SK-N-SH (cell line): ENCODE measurements at regions not wholly inside any gene's neighbourhood (a gene's known extent, or its start where the extent isn't known, plus 50 kb on each side); places are given as distances from the start of the nearest gene placed in this dataset.

ENCODE experiments used
- CTCF ChIA-PET: fragments of 300-600, 350-600 bp; formaldehyde crosslinking; extraction: SDS; loops from one replicate; lab custom pipeline; 2021; lab: Yijun Ruan, JAX
- POLR2A ChIA-PET: fragments of 350-600 bp; sonication (Branson Sonifier 250); formaldehyde crosslinking; extraction: SDS; loops from one replicate; lab custom pipeline; 2020; ENCODE audit warnings: antibody characterized with exemption, inconsistent platforms; lab: Yijun Ruan, JAX
- DNase-seq: peaks from one replicate; pipeline ENCODE4 v3.0.0; 2012
- H2AFZ ChIP-seq: fragments of 200-600 bp; sonication (generic); 2 replicates; pipeline ENCODE4 v1.8.1; 2016; ENCODE audit warnings: antibody characterized with exemption, mild to moderate bottlenecking, low read depth
- H3F3A ChIP-seq: fragments of 200-600 bp; sonication (generic); replicated peaks from 2 replicates; pipeline ENCODE3; 2016; ENCODE audit warnings: antibody characterized with exemption, mild to moderate bottlenecking; ENCODE audit not compliant: insufficient read depth
- H3K27ac ChIP-seq, 2 experiments: fragments of 200-500 bp in 1 of 2; fragments of 200-600 bp in 1 of 2; sonication (Bioruptor generic) in 1 of 2; sonication (generic), shearing (Covaris generic) in 1 of 2; 2 replicates each; pipeline versions ENCODE4 v1.5.1 to v1.6.1; 2014 to 2016; ENCODE audit warnings: low read depth in 2 of 2, inconsistent platforms in 1 of 2, low read length in 1 of 2, mild to moderate bottlenecking in 1 of 2, mixed read lengths in 1 of 2
- H3K27me3 ChIP-seq: fragments of 200-600 bp; sonication (generic), shearing (Covaris generic); 2 replicates; pipeline ENCODE4 v1.6.1; 2016; ENCODE audit warnings: mixed run types; ENCODE audit not compliant: insufficient read depth
- H3K36me3 ChIP-seq, 2 experiments: fragments of 200-500 bp in 1 of 2; fragments of 200-600 bp in 1 of 2; sonication (Bioruptor generic) in 1 of 2; sonication (generic) in 1 of 2; replicated peaks in 1 of 2; 2 replicates each; pipeline versions ENCODE3 to v1.5.1; 2014 to 2016; ENCODE audit warnings: low read length in 1 of 2, mild to moderate bottlenecking in 1 of 2; ENCODE audit not compliant: insufficient read depth in 2 of 2, control insufficient read depth in 1 of 2
- H3K4me1 ChIP-seq, 2 experiments: fragments of 200-500 bp in 1 of 2; fragments of 200-600 bp in 1 of 2; sonication (Bioruptor generic) in 1 of 2; sonication (generic), shearing (Covaris generic) in 1 of 2; 2 replicates each; pipeline versions ENCODE4 v1.5.1 to v1.6.1; 2014 to 2016; ENCODE audit warnings: low read depth in 1 of 2, low read length in 1 of 2, mixed run types in 1 of 2; ENCODE audit not compliant: insufficient read depth in 2 of 2, control insufficient read depth in 1 of 2
- H3K4me2 ChIP-seq: fragments of 200-600 bp; sonication (generic), shearing (Covaris generic); 2 replicates; pipeline ENCODE4 v1.6.1; 2017; ENCODE audit warnings: mixed run types
- H3K4me3 ChIP-seq, 2 experiments: fragments of 200-500 bp in 1 of 2; fragments of 200-600 bp in 1 of 2; sonication (Bioruptor generic) in 1 of 2; sonication (generic), shearing (Covaris generic) in 1 of 2; 2 replicates each; pipeline versions ENCODE4 v1.5.1 to v1.8.1; 2014 to 2016; ENCODE audit warnings: low read depth in 2 of 2, inconsistent platforms in 1 of 2, low read length in 1 of 2, mild to moderate bottlenecking in 1 of 2, mixed read lengths in 1 of 2, moderate library complexity in 1 of 2
- H3K79me2 ChIP-seq: fragments of 200-600 bp; sonication (generic); 2 replicates; pipeline ENCODE4 v1.8.1; 2017; ENCODE audit warnings: mild to moderate bottlenecking; ENCODE audit not compliant: insufficient read depth
- H3K9ac ChIP-seq: fragments of 200-600 bp; sonication (generic); 2 replicates; pipeline ENCODE4 v1.6.1; 2017; ENCODE audit warnings: mixed run types
- H3K9me2 ChIP-seq: fragments of 200-600 bp; sonication (generic); 2 replicates; pipeline ENCODE4 v1.6.1; 2017; ENCODE audit warnings: mixed run types
- H3K9me3 ChIP-seq: fragments of 200-600 bp; sonication (generic); 2 replicates; pipeline ENCODE4 v1.6.1; 2017; ENCODE audit warnings: mixed run types, mild to moderate bottlenecking, moderate library complexity
- H4K20me1 ChIP-seq: fragments of 200-600 bp; sonication (generic); 2 replicates; pipeline ENCODE4 v1.6.1; 2017; ENCODE audit warnings: mild to moderate bottlenecking, mixed run types; ENCODE audit not compliant: insufficient read depth
- CTCF ChIP-seq: fragments of 200-600 bp; sonication (generic); IDR thresholded peaks from 2 replicates; pipeline ENCODE4 v1.6.1; 2017; ENCODE audit warnings: antibody characterized with exemption, mild to moderate bottlenecking, moderate library complexity
- ELF1 ChIP-seq: IDR thresholded peaks from 2 replicates; pipeline ENCODE4 v1.4.0; 2012
- EP300 ChIP-seq, 2 experiments: IDR thresholded peaks; 2 replicates each; pipeline versions ENCODE4 v1.4.0 to v1.6.1; 2012; ENCODE audit warnings: borderline replicate concordance in 1 of 2, low read depth in 1 of 2, low read length in 1 of 2
- FOSL2 ChIP-seq: IDR thresholded peaks from 2 replicates; pipeline ENCODE4 v1.4.0; 2012; ENCODE audit warnings: low read depth, mild to moderate bottlenecking, moderate library complexity, borderline replicate concordance
- FOXM1 ChIP-seq: IDR thresholded peaks from 2 replicates; pipeline ENCODE4 v1.4.0; 2012; ENCODE audit warnings: low read depth, mild to moderate bottlenecking
- JUND ChIP-seq: IDR thresholded peaks from 2 replicates; pipeline ENCODE4 v1.4.0; 2012
- MAX ChIP-seq: IDR thresholded peaks from 2 replicates; pipeline ENCODE4 v1.4.0; 2012; ENCODE audit warnings: low read depth
- POLR2AphosphoS5 ChIP-seq: IDR thresholded peaks from 2 replicates; pipeline ENCODE4 v1.6.1; 2012; ENCODE audit warnings: low read depth, low read length
- RCOR1 ChIP-seq: fragments of 150-350 bp; IDR thresholded peaks from 2 replicates; pipeline ENCODE4 v1.6.1; 2017; ENCODE audit warnings: antibody characterized with exemption, low read length
- ZBTB33 ChIP-seq: IDR thresholded peaks from 2 replicates; pipeline ENCODE4 v1.4.0; 2012; ENCODE audit warnings: low read depth, borderline replicate concordance
- WGBS: methylation state at CpG from one replicate; pipeline ENCODE4 v1.1.6; 2017; ENCODE audit warnings: low lambda C conversion rate; 5-methylcytosine and 5-hydroxymethylcytosine counted together
- TF ChIP-seq, protein P1 (sequence below): fragments of 150-350 bp; IDR thresholded peaks from 2 replicates; pipeline ENCODE4 v1.6.1; 2017; ENCODE audit warnings: antibody characterized with exemption, low read length, low read depth, borderline replicate concordance
- TF ChIP-seq, protein P2 (sequence below): fragments of 150-350 bp; IDR thresholded peaks from 2 replicates; pipeline ENCODE4 v1.6.1; 2016; ENCODE audit warnings: mild to moderate bottlenecking, low read depth, low read length

DNA sequence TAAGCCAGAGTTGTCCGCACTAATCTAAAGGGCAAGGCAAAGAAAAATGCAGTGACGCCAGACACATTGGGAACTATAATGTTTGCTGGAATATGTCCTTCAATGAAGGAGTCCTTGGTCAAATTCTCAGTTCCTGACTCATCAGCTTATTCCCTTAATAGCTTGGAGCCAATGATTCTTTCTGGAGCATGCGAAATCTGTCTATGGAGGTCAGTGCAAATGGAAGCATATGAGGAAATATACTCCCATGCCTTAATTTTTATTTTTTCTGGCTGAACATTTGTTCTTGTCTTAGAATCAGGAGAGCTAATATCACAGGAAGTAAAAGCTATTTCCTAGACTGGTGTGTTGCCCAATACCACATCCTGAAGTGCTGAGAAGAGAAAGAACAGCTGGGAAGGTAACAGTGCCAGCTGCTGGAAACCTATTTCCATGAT is 289.8 kb upstream of the SPRY2 start:
- 0 out of 2 replicates have a peak overlapping the region, but pooled peaks have one; percentile 21 for H2AFZ ChIP-seq
- TF ChIP-seq RCOR1 (no peak), FOXM1 (no peak), JUND (no peak), FOSL2 (no peak)
- no peak for DNase-seq
- ChIA-PET CTCF (no interaction called here), POLR2A (no interaction called here)
- 86% methylated on average over 3 of the region's 3 CpGs for WGBS
- no peaks in the 10 kb centered on the region for H3K36me3 ChIP-seq
- no peak overlapping the region; a peak in 1 of 4 replicates for H3K27ac ChIP-seq
- no peaks in the 10 kb centered on the region for H3K79me2 ChIP-seq
- no peaks in the 10 kb centered on the region for H3K27me3 ChIP-seq
- no peaks in the 10 kb centered on the region for H3K4me1 ChIP-seq
- H3K4me3 ChIP-seq: no peak overlapping the region
- no peaks in the 10 kb centered on the region for H3K9me2 ChIP-seq
- H4K20me1 ChIP-seq: no peaks in the 10 kb centered on the region
- no peak overlapping the region for H3K4me2 ChIP-seq
- no peak overlapping the region for H3K9ac ChIP-seq
- H3K9me3 ChIP-seq: no peaks in the 10 kb centered on the region
- no peaks in the 10 kb centered on the region for H3F3A ChIP-seq

DNA sequence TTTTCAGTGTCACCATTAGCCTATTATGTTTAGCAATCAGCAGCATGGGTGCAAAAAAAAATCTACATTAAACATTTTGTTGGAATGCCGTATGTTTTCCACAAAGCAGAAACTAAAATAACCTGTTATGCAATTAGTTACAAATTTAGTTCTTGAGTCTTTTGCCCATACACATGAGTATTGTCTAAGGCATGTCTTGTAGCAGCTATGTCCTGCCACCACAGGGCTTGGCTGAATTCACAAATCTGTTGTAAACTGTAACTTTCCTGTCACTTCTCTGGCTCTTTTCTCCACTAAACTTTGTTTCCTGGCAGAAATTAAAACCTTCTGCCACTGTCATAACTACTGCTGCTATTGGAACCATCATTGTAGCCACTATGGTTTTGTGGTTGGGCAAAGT is 277.9 kb upstream of the SPRY2 start:
- Histone ChIP-seq H3K9me3 (no peaks in the 10 kb centered on the region), H3K4me3 (no peak overlapping the region), H3K79me2 (no peaks in the 10 kb centered on the region), H3K9me2 (no peaks in the 10 kb centered on the region), H3K27ac (no peak overlapping the region), H2AFZ (no peak overlapping the region), H3K4me1 (no peaks in the 10 kb centered on the region), H4K20me1 (no peaks in the 10 kb centered on the region), H3K27me3 (no peaks in the 10 kb centered on the region), H3K4me2 (no peak overlapping the region), H3K36me3 (no peaks in the 10 kb centered on the region), H3K9ac (no peak overlapping the region), H3F3A (no peaks in the 10 kb centered on the region)
- CTCF ChIA-PET: interaction anchor here (1.0 kb wide), 1 partner anchor 179 kb away, joined by 3 read pairs; no protein-coding TSS in a partner anchor
- WGBS: 60% methylated on average over 1 of the region's 1 CpG
- DNase-seq: no peak
- POLR2A ChIA-PET: no interaction called here
- TF ChIP-seq ZBTB33 (no peak), EP300 (IDR thresholded peaks at IDR 0.05; ENCODE audit: borderline replicate concordance in 1 of 2, low read depth in 1 of 2, low read length in 1 of 2) (no peak), POLR2AphosphoS5 (no peak), ELF1 (no peak), MAX (no peak), CTCF (no peak)
- TF ChIP-seq, protein P1, sequence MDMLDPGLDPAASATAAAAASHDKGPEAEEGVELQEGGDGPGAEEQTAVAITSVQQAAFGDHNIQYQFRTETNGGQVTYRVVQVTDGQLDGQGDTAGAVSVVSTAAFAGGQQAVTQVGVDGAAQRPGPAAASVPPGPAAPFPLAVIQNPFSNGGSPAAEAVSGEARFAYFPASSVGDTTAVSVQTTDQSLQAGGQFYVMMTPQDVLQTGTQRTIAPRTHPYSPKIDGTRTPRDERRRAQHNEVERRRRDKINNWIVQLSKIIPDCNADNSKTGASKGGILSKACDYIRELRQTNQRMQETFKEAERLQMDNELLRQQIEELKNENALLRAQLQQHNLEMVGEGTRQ: no peak
- TF ChIP-seq, protein P2, sequence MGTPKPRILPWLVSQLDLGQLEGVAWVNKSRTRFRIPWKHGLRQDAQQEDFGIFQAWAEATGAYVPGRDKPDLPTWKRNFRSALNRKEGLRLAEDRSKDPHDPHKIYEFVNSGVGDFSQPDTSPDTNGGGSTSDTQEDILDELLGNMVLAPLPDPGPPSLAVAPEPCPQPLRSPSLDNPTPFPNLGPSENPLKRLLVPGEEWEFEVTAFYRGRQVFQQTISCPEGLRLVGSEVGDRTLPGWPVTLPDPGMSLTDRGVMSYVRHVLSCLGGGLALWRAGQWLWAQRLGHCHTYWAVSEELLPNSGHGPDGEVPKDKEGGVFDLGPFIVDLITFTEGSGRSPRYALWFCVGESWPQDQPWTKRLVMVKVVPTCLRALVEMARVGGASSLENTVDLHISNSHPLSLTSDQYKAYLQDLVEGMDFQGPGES: no peak
